ENCODE measurements at regions not wholly inside any gene's neighbourhood (a gene's known extent, or its start where the extent isn't known, plus 50 kb on each side); places are given as distances from the start of the nearest gene placed in this dataset.

- peak; percentile 55 to 73 (median 70) for TF ChIP-seq CTCF (IDR thresholded peaks at IDR 0.05)
- TF ChIP-seq POLR2A (IDR thresholded peaks at IDR 0.05), result no peak
Measured at GRCh38 chr4:67327245-67328017, 217.9 kb downstream of the CENPC start.

Data from uterus (tissue), 2 donors.